Ishikawa (cell line): ENCODE measurements at regions not wholly inside any gene's neighbourhood (a gene's known extent, or its start where the extent isn't known, plus 50 kb on each side); places are given as distances from the start of the nearest gene placed in this dataset.

Experiments used
- CEBPB ChIP-seq: IDR thresholded peaks from 2 replicates; pipeline ENCODE4 v1.6.1; 2012
- CREB1 ChIP-seq: IDR thresholded peaks from 2 replicates; pipeline ENCODE4 v1.6.1; 2012; ENCODE audit warnings: low read depth
- EGR1 ChIP-seq: IDR thresholded peaks from 2 replicates; pipeline ENCODE4 v1.6.1; 2012
- EP300 ChIP-seq: IDR thresholded peaks from 2 replicates; pipeline ENCODE4 v1.6.1; 2012; ENCODE audit warnings: borderline replicate concordance
- FOXM1 ChIP-seq: IDR thresholded peaks from 2 replicates; pipeline ENCODE4 v1.6.1; 2012; ENCODE audit warnings: low read depth, borderline replicate concordance
- NFIC ChIP-seq: IDR thresholded peaks from 2 replicates; pipeline ENCODE4 v1.6.1; 2012
- RAD21 ChIP-seq: IDR thresholded peaks from 2 replicates; pipeline ENCODE4 v1.6.1; 2012; ENCODE audit warnings: low read depth
- TAF1 ChIP-seq: IDR thresholded peaks from 2 replicates; pipeline ENCODE4 v1.6.1; 2012; ENCODE audit warnings: low read depth, mild to moderate bottlenecking
- TCF12 ChIP-seq: IDR thresholded peaks from 2 replicates; pipeline ENCODE4 v1.6.1; 2012; ENCODE audit warnings: low read depth
- TEAD4 ChIP-seq: IDR thresholded peaks from 2 replicates; pipeline ENCODE4 v1.6.1; 2012
- YY1 ChIP-seq: IDR thresholded peaks from 2 replicates; pipeline ENCODE4 v1.6.1; 2012; ENCODE audit warnings: low read depth
- ZBTB7A ChIP-seq: IDR thresholded peaks from 2 replicates; pipeline ENCODE4 v1.6.1; 2012; ENCODE audit warnings: low read depth
- TF ChIP-seq, protein P1 (sequence below): IDR thresholded peaks from 2 replicates; pipeline ENCODE4 v1.6.1; 2012
- TF ChIP-seq, protein P2 (sequence below): IDR thresholded peaks from 2 replicates; pipeline ENCODE4 v1.6.1; 2012
- TF ChIP-seq, protein P3 (sequence below): IDR thresholded peaks from 2 replicates; pipeline ENCODE4 v1.6.1; 2012; ENCODE audit warnings: low read depth, mild to moderate bottlenecking

GRCh38 chr15:94177112-94177511 is 54.2 kb upstream of the MCTP2 start:
- TF ChIP-seq CEBPB (no peak), TCF12 (no peak), CREB1 (no peak), TEAD4 (no peak), RAD21 (no peak), EGR1 (no peak), EP300 (no peak)

- TF ChIP-seq CREB1, result no peak
- TF ChIP-seq, protein P1, sequence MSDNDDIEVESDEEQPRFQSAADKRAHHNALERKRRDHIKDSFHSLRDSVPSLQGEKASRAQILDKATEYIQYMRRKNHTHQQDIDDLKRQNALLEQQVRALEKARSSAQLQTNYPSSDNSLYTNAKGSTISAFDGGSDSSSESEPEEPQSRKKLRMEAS, result no peak
- no peak for TF ChIP-seq RAD21
- TF ChIP-seq TAF1, result no peak
- no peak for TF ChIP-seq TCF12
- no peak for TF ChIP-seq ZBTB7A
- no peak for TF ChIP-seq FOXM1
- no peak for TF ChIP-seq EP300
- TF ChIP-seq CEBPB, result no peak
- TF ChIP-seq EGR1, result no peak
- TF ChIP-seq YY1, result no peak
- TF ChIP-seq, protein P2, sequence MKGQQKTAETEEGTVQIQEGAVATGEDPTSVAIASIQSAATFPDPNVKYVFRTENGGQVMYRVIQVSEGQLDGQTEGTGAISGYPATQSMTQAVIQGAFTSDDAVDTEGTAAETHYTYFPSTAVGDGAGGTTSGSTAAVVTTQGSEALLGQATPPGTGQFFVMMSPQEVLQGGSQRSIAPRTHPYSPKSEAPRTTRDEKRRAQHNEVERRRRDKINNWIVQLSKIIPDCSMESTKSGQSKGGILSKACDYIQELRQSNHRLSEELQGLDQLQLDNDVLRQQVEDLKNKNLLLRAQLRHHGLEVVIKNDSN, result no peak
- TF ChIP-seq, protein P3, sequence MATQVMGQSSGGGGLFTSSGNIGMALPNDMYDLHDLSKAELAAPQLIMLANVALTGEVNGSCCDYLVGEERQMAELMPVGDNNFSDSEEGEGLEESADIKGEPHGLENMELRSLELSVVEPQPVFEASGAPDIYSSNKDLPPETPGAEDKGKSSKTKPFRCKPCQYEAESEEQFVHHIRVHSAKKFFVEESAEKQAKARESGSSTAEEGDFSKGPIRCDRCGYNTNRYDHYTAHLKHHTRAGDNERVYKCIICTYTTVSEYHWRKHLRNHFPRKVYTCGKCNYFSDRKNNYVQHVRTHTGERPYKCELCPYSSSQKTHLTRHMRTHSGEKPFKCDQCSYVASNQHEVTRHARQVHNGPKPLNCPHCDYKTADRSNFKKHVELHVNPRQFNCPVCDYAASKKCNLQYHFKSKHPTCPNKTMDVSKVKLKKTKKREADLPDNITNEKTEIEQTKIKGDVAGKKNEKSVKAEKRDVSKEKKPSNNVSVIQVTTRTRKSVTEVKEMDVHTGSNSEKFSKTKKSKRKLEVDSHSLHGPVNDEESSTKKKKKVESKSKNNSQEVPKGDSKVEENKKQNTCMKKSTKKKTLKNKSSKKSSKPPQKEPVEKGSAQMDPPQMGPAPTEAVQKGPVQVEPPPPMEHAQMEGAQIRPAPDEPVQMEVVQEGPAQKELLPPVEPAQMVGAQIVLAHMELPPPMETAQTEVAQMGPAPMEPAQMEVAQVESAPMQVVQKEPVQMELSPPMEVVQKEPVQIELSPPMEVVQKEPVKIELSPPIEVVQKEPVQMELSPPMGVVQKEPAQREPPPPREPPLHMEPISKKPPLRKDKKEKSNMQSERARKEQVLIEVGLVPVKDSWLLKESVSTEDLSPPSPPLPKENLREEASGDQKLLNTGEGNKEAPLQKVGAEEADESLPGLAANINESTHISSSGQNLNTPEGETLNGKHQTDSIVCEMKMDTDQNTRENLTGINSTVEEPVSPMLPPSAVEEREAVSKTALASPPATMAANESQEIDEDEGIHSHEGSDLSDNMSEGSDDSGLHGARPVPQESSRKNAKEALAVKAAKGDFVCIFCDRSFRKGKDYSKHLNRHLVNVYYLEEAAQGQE, result no peak
- TF ChIP-seq NFIC, result no peak
These were observed 55.9 kb upstream of the MCTP2 start for GRCh38 chr15:94175420-94175819.

- no peak for TF ChIP-seq TAF1
- TF ChIP-seq TCF12, result no peak
- TF ChIP-seq CEBPB, result no peak
- no peak for TF ChIP-seq RAD21
- no peak for TF ChIP-seq FOXM1
- TF ChIP-seq YY1, result no peak
- TF ChIP-seq CREB1, result no peak
- TF ChIP-seq, protein P2, result no peak
- no peak for TF ChIP-seq EP300
- TF ChIP-seq, protein P1, result no peak
- no peak for TF ChIP-seq NFIC
- no peak for TF ChIP-seq ZBTB7A
- TF ChIP-seq, protein P3, result no peak
- no peak for TF ChIP-seq EGR1
- TF ChIP-seq TEAD4, result no peak
These were observed 57.0 kb upstream of the MCTP2 start for GRCh38 chr15:94174399-94174802.

DNA sequence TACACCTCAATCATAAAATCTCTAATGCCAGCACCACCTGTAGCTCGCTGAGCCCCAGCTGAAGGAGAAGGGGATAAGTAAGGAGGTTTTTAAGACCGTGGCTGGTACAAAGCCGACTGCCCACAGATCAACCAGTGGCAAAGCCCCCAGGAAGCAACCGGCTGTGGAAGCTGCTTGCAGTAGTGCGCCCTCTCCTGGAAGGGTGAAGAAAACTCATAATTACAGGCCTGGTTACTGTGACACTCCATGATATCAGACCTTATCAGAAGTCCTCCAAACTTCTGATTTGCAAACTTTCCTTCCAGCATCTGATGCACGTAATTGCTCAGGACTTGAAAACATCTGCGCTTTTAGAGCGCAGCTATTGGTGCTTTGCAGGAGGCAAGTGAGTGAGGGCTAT is 63.1 kb upstream of the MCTP2 start:
- TF ChIP-seq CEBPB, result no peak
- no peak for TF ChIP-seq RAD21
- TF ChIP-seq EP300, result no peak
- no peak for TF ChIP-seq FOXM1

DNA sequence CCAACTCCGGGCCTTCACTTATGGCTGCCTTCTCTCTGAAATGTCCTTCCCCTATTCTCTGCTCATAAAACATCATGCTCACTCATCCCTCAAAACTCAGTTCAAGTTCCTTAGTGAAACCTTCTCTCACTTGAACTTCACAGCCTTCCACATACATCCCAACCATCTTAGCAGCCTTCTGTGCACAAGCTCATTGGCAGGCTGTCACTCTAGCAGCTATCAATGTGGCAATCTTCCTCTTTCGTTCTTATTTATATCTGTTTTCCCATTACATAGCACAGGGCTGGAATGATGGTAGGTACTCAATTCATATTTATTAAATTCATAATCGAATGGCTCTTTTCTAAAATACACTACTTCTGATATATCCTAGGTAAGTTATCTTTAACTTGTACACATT is 66.4 kb upstream of the MCTP2 start:
- no peak for TF ChIP-seq TCF12
- no peak for TF ChIP-seq ZBTB7A
- no peak for TF ChIP-seq FOXM1
- TF ChIP-seq YY1, result no peak
- TF ChIP-seq, protein P1, result no peak
- no peak for TF ChIP-seq RAD21
- TF ChIP-seq, protein P2, result no peak
- TF ChIP-seq EP300, result no peak
- TF ChIP-seq TEAD4, result no peak
- no peak for TF ChIP-seq CREB1
